Adrenal gland (tissue), 5 donors: ENCODE measurements at regions not wholly inside any gene's neighbourhood (a gene's known extent, or its start where the extent isn't known, plus 50 kb on each side); places are given as distances from the start of the nearest gene placed in this dataset.

Source experiments
- POLR2A ChIP-seq, 2 donors: fragments of 450-650 bp; IDR thresholded peaks; one replicate each; pipeline ENCODE4 v1.6.1; 2017; ENCODE audit warnings: antibody characterized with exemption in 2 of 2, mild to moderate bottlenecking in 2 of 2, moderate library complexity in 1 of 2
- TF ChIP-seq, protein P1 (sequence below), 6 experiments: fragments of 450-650 bp in 4 of 6; fragments of 200-600 bp in 2 of 6; sonication (generic) in 1 of 6; IDR thresholded peaks; 1 replicate in 5 of 6; 2 replicates in 1 of 6; pipeline versions ENCODE4 v1.5.1 to v1.8.0; 2016 to 2021; ENCODE audit warnings: antibody characterized with exemption in 6 of 6, mild to moderate bottlenecking in 2 of 6, moderate library complexity in 1 of 6
- donor health status: DM: no; HTN: no; CAD: no.

DNA sequence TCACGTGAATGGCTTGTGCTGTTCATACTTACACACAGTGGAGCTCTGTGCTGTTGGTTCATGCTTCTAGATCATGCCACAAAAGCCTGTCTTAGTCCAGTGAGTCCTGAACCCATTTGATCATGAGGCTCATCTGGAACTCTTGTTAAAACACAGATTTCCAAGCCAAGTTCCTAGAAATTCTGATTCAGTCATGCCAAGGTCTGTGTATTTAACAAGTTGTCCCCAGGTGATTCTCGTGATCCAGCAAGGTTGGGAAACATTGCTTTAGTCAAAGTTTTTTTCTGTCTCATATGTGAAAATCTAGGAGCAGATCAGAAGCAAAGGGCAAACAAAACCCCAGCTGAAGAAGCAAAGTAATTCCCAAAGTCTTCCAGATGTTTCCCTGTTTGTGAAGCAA is 112.5 kb upstream of the GAS1 start:
- TF ChIP-seq, protein P1, sequence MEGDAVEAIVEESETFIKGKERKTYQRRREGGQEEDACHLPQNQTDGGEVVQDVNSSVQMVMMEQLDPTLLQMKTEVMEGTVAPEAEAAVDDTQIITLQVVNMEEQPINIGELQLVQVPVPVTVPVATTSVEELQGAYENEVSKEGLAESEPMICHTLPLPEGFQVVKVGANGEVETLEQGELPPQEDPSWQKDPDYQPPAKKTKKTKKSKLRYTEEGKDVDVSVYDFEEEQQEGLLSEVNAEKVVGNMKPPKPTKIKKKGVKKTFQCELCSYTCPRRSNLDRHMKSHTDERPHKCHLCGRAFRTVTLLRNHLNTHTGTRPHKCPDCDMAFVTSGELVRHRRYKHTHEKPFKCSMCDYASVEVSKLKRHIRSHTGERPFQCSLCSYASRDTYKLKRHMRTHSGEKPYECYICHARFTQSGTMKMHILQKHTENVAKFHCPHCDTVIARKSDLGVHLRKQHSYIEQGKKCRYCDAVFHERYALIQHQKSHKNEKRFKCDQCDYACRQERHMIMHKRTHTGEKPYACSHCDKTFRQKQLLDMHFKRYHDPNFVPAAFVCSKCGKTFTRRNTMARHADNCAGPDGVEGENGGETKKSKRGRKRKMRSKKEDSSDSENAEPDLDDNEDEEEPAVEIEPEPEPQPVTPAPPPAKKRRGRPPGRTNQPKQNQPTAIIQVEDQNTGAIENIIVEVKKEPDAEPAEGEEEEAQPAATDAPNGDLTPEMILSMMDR (IDR thresholded peaks at IDR 0.05): no peak
- no peak for TF ChIP-seq POLR2A (IDR thresholded peaks at IDR 0.05)
